SU-DHL-6 (cell line): ENCODE measurements at regions not wholly inside any gene's neighbourhood (a gene's known extent, or its start where the extent isn't known, plus 50 kb on each side); places are given as distances from the start of the nearest gene placed in this dataset.

Source experiments
- EZH2phosphoT487 ChIP-seq: fragments of 200-600 bp; sonication (generic), shearing (Covaris generic); conservative IDR thresholded peaks from 2 replicates; pipeline ENCODE4 v1.6.1; 2018; ENCODE audit warnings: mild to moderate bottlenecking, antibody characterized with exemption, low read length, moderate library complexity, mixed read lengths
- TF ChIP-seq, protein P1 (sequence below): fragments of 200-600 bp; sonication (generic); IDR thresholded peaks from one replicate; pipeline ENCODE4 v1.5.1; 2017; ENCODE audit warnings: antibody characterized with exemption, mild to moderate bottlenecking, low read length, moderate library complexity; ENCODE audit not compliant: insufficient read depth, poor library complexity, severe bottlenecking

DNA sequence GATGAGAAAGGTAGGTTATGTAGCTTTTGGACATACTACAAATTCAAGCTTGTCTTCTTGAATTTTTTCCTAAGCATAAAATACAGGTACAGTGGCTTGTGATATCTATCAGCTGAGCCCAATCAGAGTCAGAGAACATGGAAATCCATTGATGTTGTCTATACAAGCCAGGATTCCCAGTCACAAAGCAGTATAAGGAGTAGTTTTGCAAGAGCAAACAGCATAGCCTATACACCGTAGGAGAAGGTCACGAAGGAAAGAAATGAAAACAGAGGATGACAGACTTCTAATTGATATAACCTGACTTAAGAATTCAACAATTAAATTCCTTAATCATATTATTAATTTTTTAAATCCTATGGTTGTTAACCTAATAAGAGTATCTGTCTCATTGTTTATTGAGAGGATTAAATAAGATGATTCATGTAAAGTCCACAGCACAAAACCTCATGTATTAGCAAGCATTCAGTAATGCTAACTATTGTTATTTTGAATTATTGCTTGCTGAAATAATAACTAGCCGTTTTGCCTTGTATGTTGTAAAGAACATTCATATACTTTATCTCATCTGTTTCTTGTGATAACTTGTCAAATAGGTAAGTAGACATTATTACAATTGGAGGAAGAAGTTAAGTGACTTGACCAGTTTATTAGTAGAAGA, 276.6 kb upstream of the ZPLD1 start:
- TF ChIP-seq, protein P1, sequence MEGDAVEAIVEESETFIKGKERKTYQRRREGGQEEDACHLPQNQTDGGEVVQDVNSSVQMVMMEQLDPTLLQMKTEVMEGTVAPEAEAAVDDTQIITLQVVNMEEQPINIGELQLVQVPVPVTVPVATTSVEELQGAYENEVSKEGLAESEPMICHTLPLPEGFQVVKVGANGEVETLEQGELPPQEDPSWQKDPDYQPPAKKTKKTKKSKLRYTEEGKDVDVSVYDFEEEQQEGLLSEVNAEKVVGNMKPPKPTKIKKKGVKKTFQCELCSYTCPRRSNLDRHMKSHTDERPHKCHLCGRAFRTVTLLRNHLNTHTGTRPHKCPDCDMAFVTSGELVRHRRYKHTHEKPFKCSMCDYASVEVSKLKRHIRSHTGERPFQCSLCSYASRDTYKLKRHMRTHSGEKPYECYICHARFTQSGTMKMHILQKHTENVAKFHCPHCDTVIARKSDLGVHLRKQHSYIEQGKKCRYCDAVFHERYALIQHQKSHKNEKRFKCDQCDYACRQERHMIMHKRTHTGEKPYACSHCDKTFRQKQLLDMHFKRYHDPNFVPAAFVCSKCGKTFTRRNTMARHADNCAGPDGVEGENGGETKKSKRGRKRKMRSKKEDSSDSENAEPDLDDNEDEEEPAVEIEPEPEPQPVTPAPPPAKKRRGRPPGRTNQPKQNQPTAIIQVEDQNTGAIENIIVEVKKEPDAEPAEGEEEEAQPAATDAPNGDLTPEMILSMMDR, result no peak
- no peak for TF ChIP-seq EZH2phosphoT487
